Parathyroid adenoma (tissue), 2 donors: ENCODE measurements at regions not wholly inside any gene's neighbourhood (a gene's known extent, or its start where the extent isn't known, plus 50 kb on each side); places are given as distances from the start of the nearest gene placed in this dataset.

Experiments used
- H2AFZ ChIP-seq: fragments of 300-600 bp; sonication (generic); one replicate; pipeline ENCODE4 v1.7.0; 2017; ENCODE audit warnings: antibody characterized with exemption, mild to moderate bottlenecking
- H3K27ac ChIP-seq: fragments of 300-600 bp; sonication (generic); one replicate; pipeline ENCODE4 v1.7.0; 2017
- H3K27me3 ChIP-seq: fragments of 300-600 bp; sonication (generic); one replicate; pipeline ENCODE4 v1.7.0; 2017; ENCODE audit warnings: low read length; ENCODE audit not compliant: control insufficient read depth, insufficient read depth
- H3K36me3 ChIP-seq: fragments of 300-600 bp; sonication (generic); one replicate; pipeline ENCODE4 v1.7.0; 2017; ENCODE audit warnings: low read length; ENCODE audit not compliant: control insufficient read depth, insufficient read depth
- H3K4me1 ChIP-seq: fragments of 300-600 bp; sonication (generic); one replicate; pipeline ENCODE4 v1.7.0; 2017; ENCODE audit warnings: control low read depth
- H3K4me2 ChIP-seq: fragments of 300-600 bp; sonication (generic); one replicate; pipeline ENCODE4 v1.7.0; 2017; ENCODE audit warnings: low read length
- H3K4me3 ChIP-seq: fragments of 300-600 bp; sonication (generic); one replicate; pipeline ENCODE4 v1.7.0; 2017; ENCODE audit warnings: low read depth, low read length
- H3K79me2 ChIP-seq: fragments of 300-600 bp; sonication (generic); one replicate; pipeline ENCODE4 v1.7.0; 2017; ENCODE audit warnings: control low read depth
- H3K9ac ChIP-seq: fragments of 300-600 bp; sonication (generic); one replicate; pipeline ENCODE4 v1.7.0; 2017; ENCODE audit warnings: mild to moderate bottlenecking
- H3K9me3 ChIP-seq: fragments of 300-600 bp; sonication (generic); one replicate; pipeline ENCODE4 v1.7.0; 2017; ENCODE audit warnings: low read length; ENCODE audit not compliant: control insufficient read depth
- TF ChIP-seq, protein P1 (sequence below): fragments of 300-600 bp; sonication (generic); IDR thresholded peaks from one replicate; pipeline ENCODE4 v1.7.0; 2017; ENCODE audit warnings: antibody characterized with exemption, mild to moderate bottlenecking
- donor health status: primary hyperparathyroidism.

DNA sequence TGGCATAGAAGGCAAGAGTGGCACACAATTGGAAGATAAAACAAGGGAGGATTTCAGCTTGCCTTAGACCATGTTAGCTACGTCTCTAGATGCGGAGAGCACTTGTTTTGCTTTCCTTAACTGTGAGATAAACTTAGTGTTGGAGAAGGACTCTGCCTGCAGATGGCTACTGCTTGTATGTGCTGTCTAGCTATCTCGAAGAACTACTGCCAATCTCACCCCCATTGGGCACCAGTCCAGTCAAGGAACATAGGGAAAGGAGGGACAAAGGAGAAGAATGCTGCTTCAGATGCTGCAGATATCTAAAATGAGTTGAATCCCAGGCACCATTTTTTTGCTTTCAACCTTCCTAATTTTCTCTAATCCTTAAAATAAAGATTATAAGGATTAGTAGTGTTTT is 726.0 kb upstream of the ARGLU1 start:
- Histone ChIP-seq H3K36me3 (no peaks in the 10 kb centered on the region), H3K27me3 (no peaks in the 10 kb centered on the region), H3K4me2 (no peak overlapping the region), H3K4me3 (no peak overlapping the region), H3K27ac (no peak overlapping the region), H2AFZ (no peak overlapping the region), H3K9ac (no peak overlapping the region), H3K4me1 (no peaks in the 10 kb centered on the region), H3K79me2 (no peaks in the 10 kb centered on the region), H3K9me3 (no peaks in the 10 kb centered on the region)
- TF ChIP-seq, protein P1, sequence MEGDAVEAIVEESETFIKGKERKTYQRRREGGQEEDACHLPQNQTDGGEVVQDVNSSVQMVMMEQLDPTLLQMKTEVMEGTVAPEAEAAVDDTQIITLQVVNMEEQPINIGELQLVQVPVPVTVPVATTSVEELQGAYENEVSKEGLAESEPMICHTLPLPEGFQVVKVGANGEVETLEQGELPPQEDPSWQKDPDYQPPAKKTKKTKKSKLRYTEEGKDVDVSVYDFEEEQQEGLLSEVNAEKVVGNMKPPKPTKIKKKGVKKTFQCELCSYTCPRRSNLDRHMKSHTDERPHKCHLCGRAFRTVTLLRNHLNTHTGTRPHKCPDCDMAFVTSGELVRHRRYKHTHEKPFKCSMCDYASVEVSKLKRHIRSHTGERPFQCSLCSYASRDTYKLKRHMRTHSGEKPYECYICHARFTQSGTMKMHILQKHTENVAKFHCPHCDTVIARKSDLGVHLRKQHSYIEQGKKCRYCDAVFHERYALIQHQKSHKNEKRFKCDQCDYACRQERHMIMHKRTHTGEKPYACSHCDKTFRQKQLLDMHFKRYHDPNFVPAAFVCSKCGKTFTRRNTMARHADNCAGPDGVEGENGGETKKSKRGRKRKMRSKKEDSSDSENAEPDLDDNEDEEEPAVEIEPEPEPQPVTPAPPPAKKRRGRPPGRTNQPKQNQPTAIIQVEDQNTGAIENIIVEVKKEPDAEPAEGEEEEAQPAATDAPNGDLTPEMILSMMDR, result no peak

DNA sequence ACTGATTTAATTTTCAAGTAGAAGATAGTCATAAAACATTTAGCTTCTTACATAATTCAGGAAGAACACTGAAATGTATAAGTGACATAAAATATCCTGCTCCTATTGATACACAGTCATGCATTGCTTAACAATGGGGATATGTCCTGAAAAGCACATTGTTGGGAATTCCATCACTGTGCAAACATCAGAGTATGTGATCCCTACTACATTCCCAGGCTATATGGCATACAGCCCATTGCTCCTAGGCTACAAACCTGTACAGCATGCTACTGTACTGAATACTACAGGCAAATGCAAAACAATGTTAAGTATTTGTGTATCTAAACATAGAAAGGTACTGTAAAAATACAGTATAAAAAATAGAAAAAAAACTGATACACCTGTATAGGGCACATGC is 723.9 kb upstream of the ARGLU1 start:
- Histone ChIP-seq H3K27ac (no peak overlapping the region), H3K36me3 (no peaks in the 10 kb centered on the region), H3K9ac (no peak overlapping the region), H2AFZ (no peak overlapping the region), H3K4me1 (no peaks in the 10 kb centered on the region), H3K4me2 (no peak overlapping the region), H3K9me3 (no peaks in the 10 kb centered on the region), H3K27me3 (no peaks in the 10 kb centered on the region), H3K4me3 (no peak overlapping the region), H3K79me2 (no peaks in the 10 kb centered on the region)
- TF ChIP-seq, protein P1, result no peak

DNA sequence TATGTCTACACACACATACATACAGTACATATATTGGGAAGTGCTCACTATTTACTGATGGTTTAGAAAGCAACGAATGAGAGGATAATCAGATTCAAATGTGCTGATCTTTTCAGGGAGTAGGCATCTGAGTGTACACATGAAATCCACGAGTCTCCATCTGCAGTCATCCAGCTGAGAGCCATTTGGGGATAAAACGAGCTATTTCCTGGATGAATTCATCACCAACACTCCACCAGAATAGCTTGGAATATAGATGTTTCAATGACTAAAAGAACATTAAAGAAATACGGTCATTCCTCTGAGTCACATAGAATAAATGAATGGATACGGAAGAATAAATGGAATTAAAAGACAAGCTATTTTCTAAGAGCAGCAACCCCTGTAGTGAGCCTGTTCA is 721.6 kb upstream of the ARGLU1 start:
- Histone ChIP-seq H3K9me3 (no peaks in the 10 kb centered on the region), H3K27ac (no peak overlapping the region), H3K4me2 (no peak overlapping the region), H3K36me3 (no peaks in the 10 kb centered on the region), H3K4me3 (no peak overlapping the region), H3K4me1 (no peaks in the 10 kb centered on the region), H3K27me3 (no peaks in the 10 kb centered on the region), H2AFZ (no peak overlapping the region), H3K9ac (no peak overlapping the region), H3K79me2 (no peaks in the 10 kb centered on the region)
- TF ChIP-seq, protein P1, result no peak

DNA sequence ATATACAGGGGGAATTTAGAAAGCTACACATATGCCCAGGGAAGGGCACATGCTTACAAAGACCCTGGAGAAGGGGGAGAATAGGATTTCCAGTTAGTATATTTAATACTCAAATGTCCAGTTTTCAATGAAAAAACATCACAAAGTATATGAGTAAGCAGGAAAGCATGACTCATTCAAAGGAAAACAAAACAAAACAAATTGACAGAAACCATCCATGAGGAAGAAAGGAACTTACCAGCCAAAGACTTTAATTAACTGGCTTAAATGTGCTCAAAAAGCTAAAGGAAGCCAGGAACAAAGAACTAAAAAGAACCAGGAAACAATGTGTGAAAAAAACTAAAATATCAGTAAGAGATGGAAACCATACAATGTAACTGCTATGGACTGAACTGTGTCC is 716.2 kb upstream of the ARGLU1 start:
- no peak overlapping the region for H2AFZ ChIP-seq
- no peaks in the 10 kb centered on the region for H3K79me2 ChIP-seq
- no peak overlapping the region for H3K27ac ChIP-seq
- no peaks in the 10 kb centered on the region for H3K4me1 ChIP-seq
- H3K36me3 ChIP-seq, result no peaks in the 10 kb centered on the region
- no peak overlapping the region for H3K4me2 ChIP-seq
- H3K9ac ChIP-seq, result no peak overlapping the region
- no peaks in the 10 kb centered on the region for H3K27me3 ChIP-seq
- H3K9me3 ChIP-seq, result no peaks in the 10 kb centered on the region
- TF ChIP-seq, protein P1, result no peak
- no peak overlapping the region for H3K4me3 ChIP-seq

DNA sequence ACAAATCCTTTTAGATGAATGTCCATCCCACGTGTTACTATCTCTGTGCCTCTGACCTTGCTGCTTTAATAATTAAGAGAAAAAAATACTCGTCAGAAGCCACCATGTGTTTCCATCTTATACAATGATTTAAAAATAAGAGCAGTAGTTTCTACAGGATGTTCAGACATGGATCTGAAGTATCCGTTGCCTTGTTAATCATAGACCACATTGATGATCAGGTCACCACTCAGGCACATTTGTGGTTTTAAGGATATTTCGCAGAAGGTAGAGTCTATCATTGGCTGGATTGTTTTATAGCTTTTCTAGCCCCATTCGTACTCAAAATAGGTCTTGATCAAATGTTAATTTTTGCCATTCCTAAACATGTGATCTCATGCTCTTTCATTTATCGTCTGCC is 710.0 kb upstream of the ARGLU1 start:
- TF ChIP-seq, protein P1, result no peak
- no peaks in the 10 kb centered on the region for H3K27me3 ChIP-seq
- H2AFZ ChIP-seq, result no peak overlapping the region
- no peaks in the 10 kb centered on the region for H3K79me2 ChIP-seq
- no peaks in the 10 kb centered on the region for H3K9me3 ChIP-seq
- no peaks in the 10 kb centered on the region for H3K36me3 ChIP-seq
- no peak overlapping the region for H3K4me2 ChIP-seq
- no peak overlapping the region for H3K9ac ChIP-seq
- H3K27ac ChIP-seq, result no peak overlapping the region
- no peaks in the 10 kb centered on the region for H3K4me1 ChIP-seq
- no peak overlapping the region for H3K4me3 ChIP-seq
